Spleen (tissue), 11 donors: ENCODE measurements at regions not wholly inside any gene's neighbourhood (a gene's known extent, or its start where the extent isn't known, plus 50 kb on each side); places are given as distances from the start of the nearest gene placed in this dataset.

Source experiments
- DNase-seq: peaks from one replicate; pipeline ENCODE4 v3.0.0-alpha.2; 2020
- H3K27ac ChIP-seq, 8 donors: fragments of 200-600 bp; sonication (generic) in 7 of 8; 1 replicate in 4 of 8; 2 replicates in 4 of 8; pipeline versions ENCODE4 v1.5.0 to v1.8.0; 2016 to 2021; ENCODE audit warnings: inconsistent platforms in 4 of 8, mild to moderate bottlenecking in 4 of 8, moderate library complexity in 1 of 8
- H3K27me3 ChIP-seq, 7 donors: fragments of 200-600 bp; sonication (generic) in 6 of 7; replicated peaks in 1 of 7; 1 replicate in 4 of 7; 2 replicates in 3 of 7; pipeline versions ENCODE4 v1.5.0 to v1.8.0; 2016 to 2021; ENCODE audit warnings: inconsistent platforms in 3 of 7, mild to moderate bottlenecking in 1 of 7
- H3K36me3 ChIP-seq, 6 donors: fragments of 200-600 bp; sonication (generic) in 5 of 6; 1 replicate in 4 of 6; 2 replicates in 2 of 6; pipeline versions ENCODE4 v1.5.0 to v1.8.0; 2016 to 2021; ENCODE audit warnings: inconsistent platforms in 2 of 6
- H3K4me1 ChIP-seq, 6 donors: fragments of 200-600 bp; sonication (generic) in 5 of 6; 1 replicate in 3 of 6; 2 replicates in 3 of 6; pipeline versions ENCODE4 v1.5.0 to v1.8.0; 2016 to 2021; ENCODE audit warnings: inconsistent platforms in 3 of 6
- H3K4me3 ChIP-seq, 8 donors: fragments of 200-600 bp; sonication (generic) in 7 of 8; 1 replicate in 4 of 8; 2 replicates in 4 of 8; pipeline versions ENCODE4 v1.5.0 to v1.8.0; 2016 to 2021; ENCODE audit warnings: inconsistent platforms in 4 of 8, mild to moderate bottlenecking in 4 of 8, moderate library complexity in 2 of 8
- H3K9me3 ChIP-seq, 8 donors: fragments of 200-600 bp; sonication (generic) in 7 of 8; 1 replicate in 4 of 8; 2 replicates in 4 of 8; pipeline versions ENCODE4 v1.5.0 to v1.8.0; 2016 to 2021; ENCODE audit warnings: inconsistent platforms in 4 of 8
- CTCF ChIP-seq, 11 experiments: fragments of 200-600 bp in 7 of 11; fragments of 450-650 bp in 4 of 11; sonication (generic) in 4 of 11; IDR thresholded peaks in 8 of 11; conservative IDR thresholded peaks in 3 of 11; 1 replicate in 7 of 11; 2 replicates in 4 of 11; pipeline versions ENCODE4 v1.4.0 to v1.8.0; 2016 to 2021; ENCODE audit warnings: antibody characterized with exemption in 11 of 11, inconsistent platforms in 4 of 11, mild to moderate bottlenecking in 1 of 11
- POLR2A ChIP-seq, 3 donors: fragments of 450-650 bp; IDR thresholded peaks; one replicate each; pipeline ENCODE4 v1.5.1; 2017; ENCODE audit warnings: antibody characterized with exemption in 3 of 3, mild to moderate bottlenecking in 1 of 3
- POLR2AphosphoS5 ChIP-seq, 3 donors: sonication (generic); formaldehyde crosslinking; IDR thresholded peaks; one replicate each; pipeline ENCODE4 v1.5.1; 2017; ENCODE audit warnings: antibody characterized with exemption in 3 of 3
- WGBS, 5 donors: extraction: QIAGEN DNeasy Blood & Tissue Kit in 3 of 5; methylation state at CpG; one replicate each; pipeline versions ENCODE4 v1.1.5 to v1.1.7; 2013 to 2018; 5-methylcytosine and 5-hydroxymethylcytosine counted together
- intact Hi-C: fragments of 100-400 bp; cut with DNase I; formaldehyde crosslinking; loops from one replicate; pipeline ENCODE4 v1.15.0; 2023; ENCODE audit warnings: low total_unique reads
- donor health status: healthy with polysubstance abuse.
- donor health status: DM: no; HTN: no; CAD: no; lungs with moderate emphysema.
- donor health status: DM: no; HTN: no; CAD: no.
- donor health status: Bipolar disorder and iron deficiency.
- donor health status: healthy.
- donor health status: DM: no; HTN: no; CAD: no.
- donor health status: DM: yes; HTN: yes; CAD: no.

GRCh38 chr4:177077095-177077971 is 232.3 kb upstream of the NEIL3 start:
- Histone ChIP-seq H3K4me3 (no peak overlapping the region), H3K27ac (no peak overlapping the region), H3K9me3 (no peaks in the 10 kb centered on the region), H3K36me3 (no peaks in the 10 kb centered on the region), H3K27me3 (no peaks in the 10 kb centered on the region), H3K4me1 (no peaks in the 10 kb centered on the region)
- TF ChIP-seq CTCF (IDR thresholded peaks at IDR 0.05 in 8 of 11, conservative IDR thresholded peaks at IDR 0.05 in 3 of 11), result no peak
- TF ChIP-seq POLR2AphosphoS5 (IDR thresholded peaks at IDR 0.05), result no peak
- TF ChIP-seq POLR2A (IDR thresholded peaks at IDR 0.05), result no peak
- WGBS, 5 donors, result 62 to 83% (median 70%) methylated on average over 4 of the region's 4 CpGs
- intact Hi-C loops, result no loop called here
- DNase-seq, result no peak

GRCh38 chr4:177079327-177079726 is 230.3 kb upstream of the NEIL3 start:
- intact Hi-C loops, result no loop called here
- no peak for TF ChIP-seq CTCF (IDR thresholded peaks at IDR 0.05 in 8 of 11, conservative IDR thresholded peaks at IDR 0.05 in 3 of 11)
- TF ChIP-seq POLR2A (IDR thresholded peaks at IDR 0.05), result no peak
- TF ChIP-seq POLR2AphosphoS5 (IDR thresholded peaks at IDR 0.05), result no peak
- Histone ChIP-seq H3K27ac (no peak overlapping the region), H3K36me3 (no peaks in the 10 kb centered on the region), H3K4me1 (no peaks in the 10 kb centered on the region), H3K9me3 (no peaks in the 10 kb centered on the region), H3K27me3 (no peaks in the 10 kb centered on the region), H3K4me3 (no peak overlapping the region)
- no peak for DNase-seq
- 39 to 49% (median 41%) methylated on average over 3 of the region's 3 CpGs for WGBS, 5 donors

- DNase-seq, result no peak
- H3K4me3 ChIP-seq, result no peak overlapping the region
- no peaks in the 10 kb centered on the region for H3K27me3 ChIP-seq
- intact Hi-C loops, result no loop called here
- 70 to 74% (median 70%) methylated on average over 5 of the region's 5 CpGs for WGBS, 5 donors
- H3K4me1 ChIP-seq, result no peaks in the 10 kb centered on the region
- H3K36me3 ChIP-seq, result no peaks in the 10 kb centered on the region
- no peak for TF ChIP-seq POLR2A (IDR thresholded peaks at IDR 0.05)
- TF ChIP-seq CTCF (IDR thresholded peaks at IDR 0.05 in 8 of 11, conservative IDR thresholded peaks at IDR 0.05 in 3 of 11), result no peak
- no peak for TF ChIP-seq POLR2AphosphoS5 (IDR thresholded peaks at IDR 0.05)
- H3K27ac ChIP-seq, result no peak overlapping the region
- no peaks in the 10 kb centered on the region for H3K9me3 ChIP-seq
Observed at GRCh38 chr4:177080388-177080787, 229.3 kb upstream of the NEIL3 start.

GRCh38 chr4:177087060-177087459 is 222.6 kb upstream of the NEIL3 start:
- no peaks in the 10 kb centered on the region for H3K4me1 ChIP-seq
- H3K27me3 ChIP-seq, result no peaks in the 10 kb centered on the region
- H3K4me3 ChIP-seq, result no peak overlapping the region
- no peak for DNase-seq
- intact Hi-C loops, result no loop called here
- H3K36me3 ChIP-seq, result no peaks in the 10 kb centered on the region
- H3K9me3 ChIP-seq, result no peaks in the 10 kb centered on the region
- no peak for TF ChIP-seq POLR2AphosphoS5 (IDR thresholded peaks at IDR 0.05)
- no peak for TF ChIP-seq CTCF (IDR thresholded peaks at IDR 0.05 in 8 of 11, conservative IDR thresholded peaks at IDR 0.05 in 3 of 11)
- no peak for TF ChIP-seq POLR2A (IDR thresholded peaks at IDR 0.05)
- WGBS, 5 donors, result 76 to 91% (median 87%) methylated on average over 4 of the region's 4 CpGs
- no peak overlapping the region for H3K27ac ChIP-seq
